SK-N-SH (cell line): ENCODE measurements at regions not wholly inside any gene's neighbourhood (a gene's known extent, or its start where the extent isn't known, plus 50 kb on each side); places are given as distances from the start of the nearest gene placed in this dataset.

Experiments
- CTCF ChIA-PET: fragments of 300-600, 350-600 bp; formaldehyde crosslinking; extraction: SDS; loops from one replicate; lab custom pipeline; 2021; lab: Yijun Ruan, JAX
- POLR2A ChIA-PET: fragments of 350-600 bp; sonication (Branson Sonifier 250); formaldehyde crosslinking; extraction: SDS; loops from one replicate; lab custom pipeline; 2020; ENCODE audit warnings: antibody characterized with exemption, inconsistent platforms; lab: Yijun Ruan, JAX
- DNase-seq: peaks from one replicate; pipeline ENCODE4 v3.0.0; 2012
- H2AFZ ChIP-seq: fragments of 200-600 bp; sonication (generic); 2 replicates; pipeline ENCODE4 v1.8.1; 2016; ENCODE audit warnings: antibody characterized with exemption, mild to moderate bottlenecking, low read depth
- H3F3A ChIP-seq: fragments of 200-600 bp; sonication (generic); replicated peaks from 2 replicates; pipeline ENCODE3; 2016; ENCODE audit warnings: antibody characterized with exemption, mild to moderate bottlenecking; ENCODE audit not compliant: insufficient read depth
- H3K27ac ChIP-seq, 2 experiments: fragments of 200-500 bp in 1 of 2; fragments of 200-600 bp in 1 of 2; sonication (Bioruptor generic) in 1 of 2; sonication (generic), shearing (Covaris generic) in 1 of 2; 2 replicates each; pipeline versions ENCODE4 v1.5.1 to v1.6.1; 2014 to 2016; ENCODE audit warnings: low read depth in 2 of 2, inconsistent platforms in 1 of 2, low read length in 1 of 2, mild to moderate bottlenecking in 1 of 2, mixed read lengths in 1 of 2
- H3K27me3 ChIP-seq: fragments of 200-600 bp; sonication (generic), shearing (Covaris generic); 2 replicates; pipeline ENCODE4 v1.6.1; 2016; ENCODE audit warnings: mixed run types; ENCODE audit not compliant: insufficient read depth
- H3K36me3 ChIP-seq, 2 experiments: fragments of 200-500 bp in 1 of 2; fragments of 200-600 bp in 1 of 2; sonication (Bioruptor generic) in 1 of 2; sonication (generic) in 1 of 2; replicated peaks in 1 of 2; 2 replicates each; pipeline versions ENCODE3 to v1.5.1; 2014 to 2016; ENCODE audit warnings: low read length in 1 of 2, mild to moderate bottlenecking in 1 of 2; ENCODE audit not compliant: insufficient read depth in 2 of 2, control insufficient read depth in 1 of 2
- H3K4me1 ChIP-seq, 2 experiments: fragments of 200-500 bp in 1 of 2; fragments of 200-600 bp in 1 of 2; sonication (Bioruptor generic) in 1 of 2; sonication (generic), shearing (Covaris generic) in 1 of 2; 2 replicates each; pipeline versions ENCODE4 v1.5.1 to v1.6.1; 2014 to 2016; ENCODE audit warnings: low read depth in 1 of 2, low read length in 1 of 2, mixed run types in 1 of 2; ENCODE audit not compliant: insufficient read depth in 2 of 2, control insufficient read depth in 1 of 2
- H3K4me2 ChIP-seq: fragments of 200-600 bp; sonication (generic), shearing (Covaris generic); 2 replicates; pipeline ENCODE4 v1.6.1; 2017; ENCODE audit warnings: mixed run types
- H3K4me3 ChIP-seq, 2 experiments: fragments of 200-500 bp in 1 of 2; fragments of 200-600 bp in 1 of 2; sonication (Bioruptor generic) in 1 of 2; sonication (generic), shearing (Covaris generic) in 1 of 2; 2 replicates each; pipeline versions ENCODE4 v1.5.1 to v1.8.1; 2014 to 2016; ENCODE audit warnings: low read depth in 2 of 2, inconsistent platforms in 1 of 2, low read length in 1 of 2, mild to moderate bottlenecking in 1 of 2, mixed read lengths in 1 of 2, moderate library complexity in 1 of 2
- H3K79me2 ChIP-seq: fragments of 200-600 bp; sonication (generic); 2 replicates; pipeline ENCODE4 v1.8.1; 2017; ENCODE audit warnings: mild to moderate bottlenecking; ENCODE audit not compliant: insufficient read depth
- H3K9ac ChIP-seq: fragments of 200-600 bp; sonication (generic); 2 replicates; pipeline ENCODE4 v1.6.1; 2017; ENCODE audit warnings: mixed run types
- H3K9me2 ChIP-seq: fragments of 200-600 bp; sonication (generic); 2 replicates; pipeline ENCODE4 v1.6.1; 2017; ENCODE audit warnings: mixed run types
- H3K9me3 ChIP-seq: fragments of 200-600 bp; sonication (generic); 2 replicates; pipeline ENCODE4 v1.6.1; 2017; ENCODE audit warnings: mixed run types, mild to moderate bottlenecking, moderate library complexity
- H4K20me1 ChIP-seq: fragments of 200-600 bp; sonication (generic); 2 replicates; pipeline ENCODE4 v1.6.1; 2017; ENCODE audit warnings: mild to moderate bottlenecking, mixed run types; ENCODE audit not compliant: insufficient read depth
- CTCF ChIP-seq: fragments of 200-600 bp; sonication (generic); IDR thresholded peaks from 2 replicates; pipeline ENCODE4 v1.6.1; 2017; ENCODE audit warnings: antibody characterized with exemption, mild to moderate bottlenecking, moderate library complexity
- FOXJ3 ChIP-seq: sonication (generic); formaldehyde crosslinking; IDR thresholded peaks from 2 replicates; pipeline ENCODE4 v1.5.1; 2020; ENCODE audit warnings: mild to moderate bottlenecking, missing genetic modification reagents
- GATA2 ChIP-seq: sonication (generic); formaldehyde crosslinking; IDR thresholded peaks from 2 replicates; pipeline ENCODE4 v1.5.0; 2020; ENCODE audit warnings: mild to moderate bottlenecking, missing genetic modification reagents
- MEF2A ChIP-seq: IDR thresholded peaks from 2 replicates; pipeline ENCODE4 v1.4.0; 2012; ENCODE audit warnings: low read depth, borderline replicate concordance
- NFIC ChIP-seq: IDR thresholded peaks from 2 replicates; pipeline ENCODE4 v1.4.0; 2012; ENCODE audit warnings: borderline replicate concordance
- POLR2AphosphoS5 ChIP-seq: IDR thresholded peaks from 2 replicates; pipeline ENCODE4 v1.6.1; 2012; ENCODE audit warnings: low read depth, low read length
- RAD21 ChIP-seq: IDR thresholded peaks from 2 replicates; pipeline ENCODE4 v1.6.1; 2012; ENCODE audit warnings: mild to moderate bottlenecking, low read length
- REST ChIP-seq: IDR thresholded peaks from 2 replicates; pipeline ENCODE4 v1.6.1; 2012; ENCODE audit warnings: mild to moderate bottlenecking, low read depth, low read length, moderate library complexity
- RFX5 ChIP-seq: IDR thresholded peaks from 2 replicates; pipeline ENCODE4 v1.6.1; 2012; ENCODE audit warnings: mild to moderate bottlenecking, improper control_type of control experiment, low read length
- RXRA ChIP-seq: IDR thresholded peaks from 2 replicates; pipeline ENCODE4 v1.4.0; 2012; ENCODE audit warnings: low read depth, mild to moderate bottlenecking, borderline replicate concordance
- TAF1 ChIP-seq: IDR thresholded peaks from 2 replicates; pipeline ENCODE4 v1.6.1; 2012; ENCODE audit warnings: low read depth, mild to moderate bottlenecking, low read length, moderate library complexity, borderline replicate concordance
- TEAD4 ChIP-seq: IDR thresholded peaks from 2 replicates; pipeline ENCODE4 v1.4.0; 2012; ENCODE audit warnings: mild to moderate bottlenecking, borderline replicate concordance; ENCODE audit not compliant: insufficient read depth
- USF1 ChIP-seq: IDR thresholded peaks from 2 replicates; pipeline ENCODE4 v1.4.0; 2012; ENCODE audit warnings: low read depth, borderline replicate concordance
- USF2 ChIP-seq: fragments of 150-350 bp; IDR thresholded peaks from 2 replicates; pipeline ENCODE4 v1.6.1; 2017; ENCODE audit warnings: antibody characterized with exemption, low read length, low read depth, borderline replicate concordance
- YY1 ChIP-seq: IDR thresholded peaks from 2 replicates; pipeline ENCODE4 v1.4.0; 2012; ENCODE audit warnings: low read depth, mild to moderate bottlenecking
- WGBS: methylation state at CpG from one replicate; pipeline ENCODE4 v1.1.6; 2017; ENCODE audit warnings: low lambda C conversion rate; 5-methylcytosine and 5-hydroxymethylcytosine counted together

- CTCF ChIA-PET, result interaction anchor here (1.5 kb wide), 1 partner anchor 9 kb away, joined by 3 read pairs; no protein-coding TSS in a partner anchor
- no peaks in the 10 kb centered on the region for H3K36me3 ChIP-seq
- H4K20me1 ChIP-seq, result no peaks in the 10 kb centered on the region
- no peaks in the 10 kb centered on the region for H3F3A ChIP-seq
- no peaks in the 10 kb centered on the region for H3K79me2 ChIP-seq
- no peak for DNase-seq
- TF ChIP-seq REST (no peak), USF1 (no peak), POLR2AphosphoS5 (no peak), TEAD4 (no peak), GATA2 (no peak), YY1 (no peak), FOXJ3 (CRISPR knock-in tag) (no peak), RFX5 (no peak), CTCF (no peak), NFIC (no peak), MEF2A (no peak), USF2 (no peak), RAD21 (no peak), RXRA (no peak), TAF1 (no peak)
- no peak overlapping the region for H3K4me2 ChIP-seq
- H3K4me3 ChIP-seq, result no peak overlapping the region
- 65% methylated on average over 2 of the region's 2 CpGs for WGBS
- H3K9me3 ChIP-seq, result no peaks in the 10 kb centered on the region
- H2AFZ ChIP-seq, result no peak overlapping the region
- POLR2A ChIA-PET, result no interaction called here
- no peaks in the 10 kb centered on the region for H3K4me1 ChIP-seq
- no peaks in the 10 kb centered on the region for H3K27me3 ChIP-seq
- H3K9me2 ChIP-seq, result no peaks in the 10 kb centered on the region
- H3K27ac ChIP-seq, result no peak overlapping the region
- H3K9ac ChIP-seq, result no peak overlapping the region
Observed at GRCh38 chr21:29423099-29423870, 124.6 kb downstream of the BACH1 start.
